Bronchial epithelial cell (primary cell): ENCODE measurements at regions not wholly inside any gene's neighbourhood (a gene's known extent, or its start where the extent isn't known, plus 50 kb on each side); places are given as distances from the start of the nearest gene placed in this dataset.

ENCODE experiments used
- DNase-seq: peaks from one replicate; pipeline ENCODE4 v3.0.0-alpha.2; 2010; ENCODE audit warnings: low read depth
- FAIRE-seq: peaks from 2 replicates; lab custom pipeline; 2011; peaks lifted over from hg19 to GRCh38; lab: Jason Lieb, UNC
- H3K27me3 ChIP-seq: 2 replicates; pipeline ENCODE4 v1.5.1; 2011; ENCODE audit warnings: low read length; ENCODE audit not compliant: control insufficient read depth, insufficient read depth
- H3K36me3 ChIP-seq: 2 replicates; pipeline ENCODE4 v1.5.1; 2011; ENCODE audit warnings: low read length; ENCODE audit not compliant: control insufficient read depth, insufficient read depth
- H3K4me3 ChIP-seq: 2 replicates; pipeline ENCODE4 v1.5.1; 2011; ENCODE audit warnings: mild to moderate bottlenecking, low read depth, low read length, control low read depth
- TF ChIP-seq, protein P1 (sequence below): IDR thresholded peaks from 2 replicates; pipeline ENCODE4 v1.5.1; 2011; ENCODE audit warnings: mild to moderate bottlenecking, moderate library complexity, low read length, control low read depth, inconsistent platforms; ENCODE audit not compliant: insufficient read depth, severe bottlenecking

DNA sequence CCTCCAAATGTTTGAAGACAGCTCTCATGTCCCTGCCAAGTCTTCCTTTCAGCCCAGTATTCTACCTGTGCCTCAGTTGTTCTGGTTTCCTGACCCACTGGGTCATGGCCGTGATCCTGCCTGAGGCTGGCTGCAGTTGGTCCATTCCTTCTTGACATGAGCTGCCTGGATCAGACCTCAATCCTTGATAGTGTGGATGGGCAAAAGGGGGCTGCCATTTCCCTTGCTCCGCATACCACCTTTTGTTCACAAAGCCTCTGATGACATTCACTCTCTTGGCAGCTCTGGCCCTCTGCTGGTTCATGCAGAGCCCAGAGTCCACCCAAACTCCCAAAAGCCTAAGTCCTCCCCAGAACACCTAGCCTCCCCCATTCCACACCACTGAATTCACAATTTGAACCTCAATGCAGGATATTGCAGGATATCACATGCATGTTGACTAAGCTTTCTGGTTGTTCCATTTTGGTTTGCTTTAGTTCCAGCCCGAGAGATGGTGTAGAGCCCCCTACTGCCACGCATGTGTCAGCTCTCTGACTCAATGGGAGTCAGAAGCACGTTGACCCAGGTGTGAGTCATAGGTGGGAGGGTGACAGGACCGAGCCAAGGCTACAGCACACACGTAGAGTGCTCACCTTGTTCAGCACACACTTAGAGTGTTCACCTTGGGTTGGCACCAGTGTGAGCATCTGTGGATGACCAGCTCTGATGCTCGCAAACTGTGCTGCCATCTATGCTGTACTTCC, 137.2 kb downstream of the MTX3 start:
- DNase-seq (peak; percentile 90), FAIRE-seq (no peak)
- TF ChIP-seq, protein P1, sequence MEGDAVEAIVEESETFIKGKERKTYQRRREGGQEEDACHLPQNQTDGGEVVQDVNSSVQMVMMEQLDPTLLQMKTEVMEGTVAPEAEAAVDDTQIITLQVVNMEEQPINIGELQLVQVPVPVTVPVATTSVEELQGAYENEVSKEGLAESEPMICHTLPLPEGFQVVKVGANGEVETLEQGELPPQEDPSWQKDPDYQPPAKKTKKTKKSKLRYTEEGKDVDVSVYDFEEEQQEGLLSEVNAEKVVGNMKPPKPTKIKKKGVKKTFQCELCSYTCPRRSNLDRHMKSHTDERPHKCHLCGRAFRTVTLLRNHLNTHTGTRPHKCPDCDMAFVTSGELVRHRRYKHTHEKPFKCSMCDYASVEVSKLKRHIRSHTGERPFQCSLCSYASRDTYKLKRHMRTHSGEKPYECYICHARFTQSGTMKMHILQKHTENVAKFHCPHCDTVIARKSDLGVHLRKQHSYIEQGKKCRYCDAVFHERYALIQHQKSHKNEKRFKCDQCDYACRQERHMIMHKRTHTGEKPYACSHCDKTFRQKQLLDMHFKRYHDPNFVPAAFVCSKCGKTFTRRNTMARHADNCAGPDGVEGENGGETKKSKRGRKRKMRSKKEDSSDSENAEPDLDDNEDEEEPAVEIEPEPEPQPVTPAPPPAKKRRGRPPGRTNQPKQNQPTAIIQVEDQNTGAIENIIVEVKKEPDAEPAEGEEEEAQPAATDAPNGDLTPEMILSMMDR = peak; percentile 33
- Histone ChIP-seq H3K36me3 (no peaks in the 10 kb centered on the region), H3K4me3 (no peak overlapping the region), H3K27me3 (no peaks in the 10 kb centered on the region)

DNA sequence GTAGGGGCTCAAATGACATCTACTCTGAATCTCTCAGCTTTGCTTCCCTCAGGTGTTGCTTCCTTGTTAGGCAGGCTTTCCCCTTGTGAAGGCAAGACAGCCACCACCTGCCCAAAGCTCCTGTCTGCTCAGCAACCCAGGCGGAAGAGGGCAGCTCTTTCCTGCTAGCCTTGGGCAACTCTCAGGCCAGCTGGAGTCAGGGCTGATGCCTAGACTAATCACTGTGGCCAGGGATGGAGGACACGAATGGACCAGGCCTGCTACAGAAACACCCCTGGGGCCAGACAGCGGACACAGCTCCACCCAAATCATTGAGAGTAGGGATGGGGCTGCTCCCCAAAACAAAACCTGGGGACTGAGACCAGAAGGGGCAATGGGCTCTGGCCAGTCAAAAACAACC, 138.0 kb downstream of the MTX3 start:
- Histone ChIP-seq H3K4me3 (no peak overlapping the region), H3K27me3 (no peaks in the 10 kb centered on the region), H3K36me3 (no peaks in the 10 kb centered on the region)
- FAIRE-seq = no peak
- TF ChIP-seq, protein P1 = no peak
- DNase-seq = no peak

DNA sequence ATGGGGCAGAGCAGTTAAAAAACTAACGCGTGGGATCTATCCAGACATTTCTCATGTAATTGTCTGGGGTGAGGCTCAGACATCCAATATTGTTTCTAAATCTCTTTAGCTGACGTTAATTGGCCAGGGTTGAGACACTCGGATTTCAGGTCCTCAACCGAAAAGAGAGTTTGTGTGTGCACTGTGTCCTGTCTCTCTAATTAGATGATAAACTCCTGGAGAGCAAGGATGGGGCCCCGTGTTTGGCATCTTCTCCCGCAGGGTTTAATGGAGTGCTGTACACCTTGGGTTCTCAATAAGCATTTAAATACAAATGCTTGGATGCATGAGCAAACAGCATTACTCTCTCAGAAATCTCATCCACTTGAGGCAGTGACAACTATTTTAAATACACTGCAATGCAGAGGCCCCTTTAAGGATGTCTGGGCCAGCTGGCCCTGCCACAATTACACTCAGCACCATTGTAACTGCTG, 139.6 kb downstream of the MTX3 start:
- no peak for FAIRE-seq
- DNase-seq = no peak
- Histone ChIP-seq H3K27me3 (no peaks in the 10 kb centered on the region), H3K4me3 (no peak overlapping the region), H3K36me3 (no peaks in the 10 kb centered on the region)
- TF ChIP-seq, protein P1 = no peak

DNA sequence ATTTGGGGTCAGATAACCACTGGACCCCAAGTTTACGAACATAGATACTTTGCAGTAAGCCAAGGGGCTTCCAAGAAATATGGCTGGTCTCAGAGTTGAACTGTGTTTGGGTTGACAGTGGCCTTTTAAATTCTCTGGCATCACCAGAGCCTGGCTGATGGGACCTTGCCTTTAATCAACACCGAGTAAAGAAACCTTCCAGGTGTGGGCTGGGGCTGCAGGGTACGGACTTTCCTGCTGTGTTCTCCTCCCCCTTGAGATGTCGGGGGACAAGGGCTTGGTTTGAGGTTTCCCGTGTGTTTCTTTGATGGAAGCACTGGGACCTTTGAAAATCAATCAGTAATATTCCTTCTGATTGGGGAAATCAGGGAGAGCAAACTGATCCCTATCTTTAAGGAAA, 140.1 kb downstream of the MTX3 start:
- TF ChIP-seq, protein P1 = no peak
- no peaks in the 10 kb centered on the region for H3K36me3 ChIP-seq
- FAIRE-seq = no peak
- H3K4me3 ChIP-seq = no peak overlapping the region
- no peaks in the 10 kb centered on the region for H3K27me3 ChIP-seq
- no peak for DNase-seq

DNA sequence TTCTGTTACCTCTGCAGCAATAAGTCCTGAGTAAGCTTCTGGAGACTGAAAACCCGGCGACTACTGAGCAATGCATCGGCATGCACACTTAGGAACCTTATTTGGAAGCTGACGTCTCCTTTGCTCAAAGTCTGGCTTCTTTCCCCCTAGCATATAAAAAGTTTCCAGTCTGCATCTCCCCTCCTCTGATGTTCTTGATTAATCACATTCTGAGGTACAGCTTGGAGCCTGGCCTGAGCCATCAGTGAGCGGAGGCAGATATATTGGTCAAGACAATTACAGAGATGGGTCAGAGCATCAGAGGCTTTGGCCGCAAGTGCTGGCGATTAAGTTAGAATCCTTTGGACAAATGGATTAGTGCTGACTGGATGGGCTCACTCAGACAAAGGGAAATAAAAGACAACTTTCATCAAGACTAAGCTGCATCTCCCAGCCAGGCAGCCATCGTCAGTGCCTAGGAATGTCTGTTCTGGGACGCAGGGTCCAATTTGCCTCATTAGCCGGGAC, 140.7 kb downstream of the MTX3 start:
- no peak for DNase-seq
- Histone ChIP-seq H3K4me3 (no peak overlapping the region), H3K27me3 (no peaks in the 10 kb centered on the region), H3K36me3 (no peaks in the 10 kb centered on the region)
- no peak for FAIRE-seq
- TF ChIP-seq, protein P1 = no peak
